ENCODE measurements at regions not wholly inside any gene's neighbourhood (a gene's known extent, or its start where the extent isn't known, plus 50 kb on each side); places are given as distances from the start of the nearest gene placed in this dataset.
"Not testable (repeated sequence)": the region's sequence is repeated elsewhere in the genome, so short reads cannot be mapped to it uniquely, and the experiment has no call there.

GRCh38 chrX:63270873-63271272, 80.3 kb downstream of the SPIN4 start:
- TF ChIP-seq, protein P1, sequence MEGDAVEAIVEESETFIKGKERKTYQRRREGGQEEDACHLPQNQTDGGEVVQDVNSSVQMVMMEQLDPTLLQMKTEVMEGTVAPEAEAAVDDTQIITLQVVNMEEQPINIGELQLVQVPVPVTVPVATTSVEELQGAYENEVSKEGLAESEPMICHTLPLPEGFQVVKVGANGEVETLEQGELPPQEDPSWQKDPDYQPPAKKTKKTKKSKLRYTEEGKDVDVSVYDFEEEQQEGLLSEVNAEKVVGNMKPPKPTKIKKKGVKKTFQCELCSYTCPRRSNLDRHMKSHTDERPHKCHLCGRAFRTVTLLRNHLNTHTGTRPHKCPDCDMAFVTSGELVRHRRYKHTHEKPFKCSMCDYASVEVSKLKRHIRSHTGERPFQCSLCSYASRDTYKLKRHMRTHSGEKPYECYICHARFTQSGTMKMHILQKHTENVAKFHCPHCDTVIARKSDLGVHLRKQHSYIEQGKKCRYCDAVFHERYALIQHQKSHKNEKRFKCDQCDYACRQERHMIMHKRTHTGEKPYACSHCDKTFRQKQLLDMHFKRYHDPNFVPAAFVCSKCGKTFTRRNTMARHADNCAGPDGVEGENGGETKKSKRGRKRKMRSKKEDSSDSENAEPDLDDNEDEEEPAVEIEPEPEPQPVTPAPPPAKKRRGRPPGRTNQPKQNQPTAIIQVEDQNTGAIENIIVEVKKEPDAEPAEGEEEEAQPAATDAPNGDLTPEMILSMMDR (conservative IDR thresholded peaks at IDR 0.05; ENCODE audit: low read length), result no peak
- no peak overlapping the region for H3K4me3 ChIP-seq (ENCODE audit: low read length)
- DNase-seq (ENCODE audit: low read depth), result no peak

GRCh38 chrX:63258144-63258543, 93.0 kb downstream of the SPIN4 start:
- H3K4me3 ChIP-seq (ENCODE audit: low read length), result no peak overlapping the region
- peak; percentile 62 for DNase-seq (ENCODE audit: low read depth)
- TF ChIP-seq, protein P1 (conservative IDR thresholded peaks at IDR 0.05; ENCODE audit: low read length), result no peak

- TF ChIP-seq, protein P1 (conservative IDR thresholded peaks at IDR 0.05; ENCODE audit: low read length), result peak; percentile 99
- DNase-seq (ENCODE audit: low read depth), result peak; percentile 89
Measured at GRCh38 chrX:63250253-63250868, 100.8 kb downstream of the SPIN4 start.

GRCh38 chrX:63242689-63243088, 108.4 kb downstream of the SPIN4 start:
- not testable (repeated sequence) for H3K4me3 ChIP-seq (ENCODE audit: low read length); DNase-seq (ENCODE audit: low read depth)

More at GRCh38 chrX:63250253-63250868, 100.8 kb downstream of the SPIN4 start:
- no peak overlapping the region for H3K4me3 ChIP-seq (ENCODE audit: low read length)

GRCh38 chrX:63235963-63236362, 115.2 kb downstream of the SPIN4 start:
- not testable (repeated sequence) for DNase-seq (ENCODE audit: low read depth)

DNA sequence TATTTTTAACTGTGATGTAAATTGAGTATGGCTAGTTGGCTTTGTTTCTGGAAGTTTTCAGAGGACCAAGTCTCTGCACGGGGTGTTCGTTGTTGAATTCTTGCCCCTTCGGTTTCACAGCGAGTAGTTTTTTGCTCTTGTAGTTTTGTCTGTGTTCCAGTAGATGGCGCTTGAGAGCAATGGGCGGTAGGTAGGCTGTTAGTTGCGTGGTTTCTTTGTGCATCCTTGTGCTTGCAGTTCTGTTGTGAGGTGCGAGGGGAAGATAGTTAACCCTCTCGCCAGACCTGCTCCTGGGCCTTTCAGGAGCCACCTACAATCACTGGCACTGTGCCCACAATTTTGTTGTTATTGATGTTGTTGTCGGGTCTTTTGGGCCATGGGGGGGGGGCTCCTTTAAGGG, 118.1 kb downstream of the SPIN4 start:
- H3K4me3 ChIP-seq (ENCODE audit: low read length); DNase-seq (ENCODE audit: low read depth): not testable (repeated sequence)

More at GRCh38 chrX:63235963-63236362, 115.2 kb downstream of the SPIN4 start:
- not testable (repeated sequence) for H3K4me3 ChIP-seq (ENCODE audit: low read length)

DNA sequence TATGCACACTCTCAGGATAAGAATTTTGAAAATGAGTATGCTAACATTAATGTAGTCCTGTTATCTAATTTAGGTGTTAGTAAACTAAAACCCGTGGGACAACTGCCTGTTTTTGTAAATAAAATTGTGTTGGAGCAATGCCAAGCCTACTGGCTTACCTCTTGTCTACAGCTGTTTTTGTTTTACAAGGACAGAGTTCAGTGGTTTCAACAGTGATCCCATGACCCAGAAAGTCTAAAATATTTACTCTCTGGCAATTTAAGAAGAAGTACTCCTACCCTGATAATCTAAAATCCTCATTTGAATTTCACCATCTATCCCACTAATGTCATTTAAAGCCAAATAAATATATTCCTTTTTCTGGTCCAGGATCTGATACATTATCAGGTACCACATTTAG, 132.9 kb downstream of the SPIN4 start:
- DNase-seq (ENCODE audit: low read depth); H3K4me3 ChIP-seq (ENCODE audit: low read length): not testable (repeated sequence)

GRCh38 chrX:63217549-63217948, 133.6 kb downstream of the SPIN4 start:
- not testable (repeated sequence) for DNase-seq (ENCODE audit: low read depth)

DNA sequence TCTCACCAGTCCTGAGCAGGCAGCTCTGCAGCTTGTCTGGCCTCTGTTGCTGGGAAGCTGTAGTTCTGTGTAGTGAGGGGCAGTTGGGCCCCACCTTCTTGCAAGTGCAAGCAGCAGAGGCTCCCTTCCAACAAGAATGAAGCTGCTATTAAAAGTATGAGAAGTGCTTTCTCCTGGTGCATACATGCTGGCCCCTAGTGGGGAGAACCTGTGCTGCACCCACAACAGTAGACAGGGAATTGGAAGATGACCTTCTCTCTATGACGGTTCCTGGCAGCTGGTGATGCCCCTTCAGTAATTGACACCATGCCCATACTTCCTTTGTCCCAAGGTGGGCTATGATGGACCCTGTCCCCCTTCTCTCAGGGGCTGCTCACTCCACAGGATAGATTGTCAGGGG, 141.5 kb downstream of the SPIN4 start:
- not testable (repeated sequence) for DNase-seq (ENCODE audit: low read depth); H3K4me3 ChIP-seq (ENCODE audit: low read length)

More at GRCh38 chrX:63217549-63217948, 133.6 kb downstream of the SPIN4 start:
- H3K4me3 ChIP-seq (ENCODE audit: low read length), result not testable (repeated sequence)

GRCh38 chrX:63209128-63209527, 142.0 kb downstream of the SPIN4 start:
- DNase-seq (ENCODE audit: low read depth); H3K4me3 ChIP-seq (ENCODE audit: low read length): not testable (repeated sequence)

DNA sequence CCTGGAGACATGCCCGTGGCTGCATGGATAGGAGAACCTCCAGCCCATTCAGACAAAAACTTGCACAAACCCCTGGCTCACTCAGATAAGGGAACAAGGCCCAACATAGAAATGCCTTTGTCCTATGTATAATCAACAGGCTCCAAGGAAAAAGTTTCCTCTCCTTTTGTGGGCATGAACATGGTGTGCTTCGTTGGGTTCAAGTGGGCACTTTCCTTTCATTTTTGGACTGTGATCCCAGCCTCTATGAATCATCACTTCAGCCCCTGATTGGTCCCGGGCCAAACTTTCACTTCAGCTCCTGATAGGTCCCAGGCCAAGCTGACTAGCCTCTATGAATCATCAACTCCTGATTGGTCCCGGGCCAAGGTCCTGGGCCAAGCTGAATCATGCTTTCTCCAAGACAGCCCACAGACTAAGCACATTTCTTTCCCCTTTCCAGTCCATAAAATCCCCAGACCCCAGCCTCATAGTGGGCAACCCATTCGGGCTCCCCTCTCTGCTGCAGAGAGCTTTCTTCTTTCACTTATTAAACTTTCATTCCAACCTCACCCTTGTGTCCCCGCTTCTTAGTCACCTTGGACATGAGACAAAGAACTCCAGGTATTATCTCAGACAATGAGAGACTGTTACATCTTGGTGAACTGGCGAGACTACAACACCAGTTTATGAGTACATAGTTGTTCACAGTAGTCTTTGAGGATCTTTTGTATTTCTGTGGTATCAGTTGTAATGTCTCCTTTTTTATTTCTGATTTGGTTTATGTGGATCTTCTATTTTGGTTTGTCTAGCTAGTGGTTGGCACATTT, 146.7 kb downstream of the SPIN4 start:
- not testable (repeated sequence) for DNase-seq (ENCODE audit: low read depth); H3K4me3 ChIP-seq (ENCODE audit: low read length)

DNA sequence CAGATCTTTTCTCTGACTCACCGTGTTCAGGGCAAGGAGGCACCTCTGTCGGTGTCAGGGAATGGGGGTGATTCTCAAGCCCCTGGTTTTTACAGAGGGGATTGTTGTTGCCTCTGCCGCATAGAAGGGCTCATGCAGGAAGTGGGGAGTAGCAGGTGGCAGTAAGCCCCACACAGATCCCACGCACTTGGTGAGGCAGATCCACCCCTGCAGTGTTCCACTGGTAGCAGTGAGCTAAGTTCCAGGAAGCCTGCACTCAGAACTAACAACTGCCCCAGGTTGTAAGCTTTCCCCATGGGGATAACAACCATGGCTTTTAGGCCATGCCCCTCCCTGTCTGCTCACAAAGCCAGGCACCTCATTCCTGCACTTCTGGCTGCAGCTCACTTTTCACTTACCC, 149.1 kb downstream of the SPIN4 start:
- not testable (repeated sequence) for DNase-seq (ENCODE audit: low read depth)

GRCh38 chrX:63198693-63199092, 152.4 kb downstream of the SPIN4 start:
- not testable (repeated sequence) for H3K4me3 ChIP-seq (ENCODE audit: low read length); DNase-seq (ENCODE audit: low read depth)

More for the DNA sequence above, 149.1 kb downstream of the SPIN4 start:
- not testable (repeated sequence) for H3K4me3 ChIP-seq (ENCODE audit: low read length)

GRCh38 chrX:63192366-63193041, 158.6 kb downstream of the SPIN4 start:
- not testable (repeated sequence) for H3K4me3 ChIP-seq (ENCODE audit: low read length); DNase-seq (ENCODE audit: low read depth)

All from AG10803 (cell line).